Neural cell (in vitro differentiated cells): ENCODE measurements at regions not wholly inside any gene's neighbourhood (a gene's known extent, or its start where the extent isn't known, plus 50 kb on each side); places are given as distances from the start of the nearest gene placed in this dataset.

Experiments
- H2AFZ ChIP-seq: fragments of 200-600, 300-800 bp; sonication (generic), shearing (Covaris generic); 2 replicates; pipeline ENCODE4 v1.6.0; 2014; ENCODE audit warnings: low read depth, mild to moderate bottlenecking, antibody characterized with exemption, low read length, moderate library complexity
- H3F3A ChIP-seq: fragments of 200-600 bp; shearing (Covaris generic); 2 replicates; pipeline ENCODE4 v1.6.1; 2016; ENCODE audit warnings: mild to moderate bottlenecking, moderate library complexity, mixed read lengths, antibody characterized with exemption, low read length; ENCODE audit not compliant: insufficient read depth, poor library complexity, severe bottlenecking
- H3K27ac ChIP-seq: fragments of 200-600, 300-800 bp; sonication (generic), shearing (Covaris generic); 2 replicates; pipeline ENCODE4 v1.5.1; 2014; ENCODE audit warnings: mild to moderate bottlenecking, low read length, moderate library complexity
- H3K27me3 ChIP-seq: fragments of 300-800, 200-600 bp; sonication (generic), shearing (Covaris generic); 2 replicates; pipeline ENCODE4 v1.6.0; 2014; ENCODE audit warnings: mild to moderate bottlenecking, low read depth, low read length, moderate library complexity; ENCODE audit not compliant: insufficient read depth
- H3K36me3 ChIP-seq: fragments of 300-800, 200-600 bp; sonication (generic), shearing (Covaris generic); 2 replicates; pipeline ENCODE4 v1.5.1; 2014; ENCODE audit warnings: mild to moderate bottlenecking, antibody characterized with exemption, low read length, moderate library complexity; ENCODE audit not compliant: insufficient read depth
- H3K4me2 ChIP-seq: fragments of 300-800, 200-600 bp; sonication (generic), shearing (Covaris generic); 2 replicates; pipeline ENCODE4 v1.6.0; 2014; ENCODE audit warnings: mild to moderate bottlenecking, low read length
- H3K4me3 ChIP-seq: fragments of 300-800, 200-600 bp; sonication (generic), shearing (Covaris generic); 2 replicates; pipeline ENCODE4 v1.5.1; 2014; ENCODE audit warnings: mild to moderate bottlenecking, low read length, moderate library complexity
- H3K79me2 ChIP-seq: fragments of 200-600 bp; shearing (Covaris generic); replicated peaks from 2 replicates; pipeline ENCODE4 v1.6.0; 2014; ENCODE audit warnings: mild to moderate bottlenecking, low read length, moderate library complexity; ENCODE audit not compliant: insufficient read depth
- H3K9ac ChIP-seq: fragments of 300-800, 200-600 bp; sonication (generic), shearing (Covaris generic); 2 replicates; pipeline ENCODE4 v1.6.1; 2016; ENCODE audit warnings: mild to moderate bottlenecking, low read length, mixed read lengths
- H3K9me2 ChIP-seq: fragments of 200-600 bp; shearing (Covaris generic); 2 replicates; pipeline ENCODE4 v1.6.1; 2016; ENCODE audit warnings: mild to moderate bottlenecking, low read length, mixed read lengths; ENCODE audit not compliant: insufficient read depth
- H3K9me3 ChIP-seq: fragments of 200-600, 300-800 bp; sonication (generic), shearing (Covaris generic); 2 replicates; pipeline ENCODE4 v1.6.1; 2016; ENCODE audit warnings: mild to moderate bottlenecking, mixed run types, low read length, moderate library complexity, mixed read lengths
- H4K20me1 ChIP-seq: fragments of 200-600 bp; shearing (Covaris generic); 2 replicates; pipeline ENCODE4 v1.6.1; 2016; ENCODE audit warnings: mild to moderate bottlenecking, mixed run types; ENCODE audit not compliant: insufficient read depth
- CTCF ChIP-seq: fragments of 450-650 bp; IDR thresholded peaks from 2 replicates; pipeline ENCODE4 v1.5.1; 2014; ENCODE audit warnings: antibody characterized with exemption, mild to moderate bottlenecking, moderate library complexity; ENCODE audit not compliant: poor library complexity, severe bottlenecking
- EP300 ChIP-seq: fragments of 450-650 bp; conservative IDR thresholded peaks from 2 replicates; pipeline ENCODE4 v1.6.1; 2014; ENCODE audit warnings: antibody characterized with exemption, mild to moderate bottlenecking, moderate library complexity; ENCODE audit not compliant: poor library complexity, severe bottlenecking
- EZH2 ChIP-seq: fragments of 200-600, 300-800 bp; shearing (Covaris generic), sonication (generic); IDR thresholded peaks from 2 replicates; pipeline ENCODE4 v1.6.1; 2014; ENCODE audit warnings: antibody characterized with exemption, low read length, borderline replicate concordance, mild to moderate bottlenecking; ENCODE audit not compliant: insufficient read depth, poor library complexity, severe bottlenecking
- MXI1 ChIP-seq: fragments of 450-650 bp; conservative IDR thresholded peaks from 2 replicates; pipeline ENCODE4 v1.6.1; 2014; ENCODE audit warnings: antibody characterized with exemption, mild to moderate bottlenecking; ENCODE audit not compliant: poor library complexity, severe bottlenecking
- POLR2AphosphoS5 ChIP-seq: IDR thresholded peaks from 2 replicates; pipeline ENCODE4 v1.6.1; 2012
- RAD21 ChIP-seq: fragments of 450-650 bp; conservative IDR thresholded peaks from 2 replicates; pipeline ENCODE4 v1.6.1; 2014; ENCODE audit warnings: antibody characterized with exemption, mild to moderate bottlenecking, moderate library complexity
- REST ChIP-seq: IDR thresholded peaks from 2 replicates; pipeline ENCODE4 v1.6.1; 2012; ENCODE audit warnings: borderline replicate concordance
- SMC3 ChIP-seq: fragments of 450-650 bp; conservative IDR thresholded peaks from 2 replicates; pipeline ENCODE4 v1.6.1; 2014; ENCODE audit warnings: antibody characterized with exemption, mild to moderate bottlenecking, moderate library complexity; ENCODE audit not compliant: poor library complexity
- TAF1 ChIP-seq: IDR thresholded peaks from 2 replicates; pipeline ENCODE4 v1.6.1; 2012; ENCODE audit warnings: low read depth

DNA sequence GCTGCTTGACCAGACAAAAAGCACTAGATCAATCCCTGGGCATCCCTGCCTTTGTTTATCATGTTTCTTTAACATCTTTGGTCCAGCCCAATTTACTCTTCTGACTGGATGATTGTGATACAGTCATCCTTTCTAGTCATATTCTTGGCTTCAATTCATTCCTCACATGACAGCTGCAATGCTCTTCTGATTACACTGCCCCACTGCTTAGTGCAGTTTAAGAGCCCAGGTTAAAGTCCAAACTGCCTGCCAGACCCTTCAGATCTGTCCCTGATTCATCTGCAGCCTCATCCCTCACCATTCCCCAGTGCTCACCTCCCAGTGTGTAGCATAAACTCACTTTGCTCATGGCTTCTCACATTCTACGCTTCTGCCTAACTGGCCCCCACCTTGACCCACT lies 383.8 kb downstream of the TNS3 start:
- no peaks in the 10 kb centered on the region for H3K27me3 ChIP-seq
- no peaks in the 10 kb centered on the region for H3K9me2 ChIP-seq
- H3K79me2 ChIP-seq: no peaks in the 10 kb centered on the region
- TF ChIP-seq POLR2AphosphoS5 (no peak), MXI1 (no peak), EP300 (no peak), RAD21 (no peak), REST (no peak), EZH2 (no peak), CTCF (no peak), SMC3 (no peak), TAF1 (no peak)
- no peak overlapping the region for H3K4me3 ChIP-seq
- H3K36me3 ChIP-seq: no peaks in the 10 kb centered on the region
- no peak overlapping the region for H3K4me2 ChIP-seq
- H3K27ac ChIP-seq: no peak overlapping the region
- no peaks in the 10 kb centered on the region for H4K20me1 ChIP-seq
- H3K9me3 ChIP-seq: no peaks in the 10 kb centered on the region
- H3K9ac ChIP-seq: no peak overlapping the region
- no peak overlapping the region for H2AFZ ChIP-seq
- no peaks in the 10 kb centered on the region for H3F3A ChIP-seq

- no peak overlapping the region for H3K27ac ChIP-seq
- H3K4me2 ChIP-seq: no peak overlapping the region
- H3K27me3 ChIP-seq: no peaks in the 10 kb centered on the region
- TF ChIP-seq TAF1 (no peak), REST (no peak), RAD21 (no peak), POLR2AphosphoS5 (no peak), SMC3 (no peak), CTCF (no peak), EP300 (no peak), EZH2 (no peak)
- H2AFZ ChIP-seq: no peak overlapping the region
- no peak overlapping the region for H3K9ac ChIP-seq
- no peaks in the 10 kb centered on the region for H4K20me1 ChIP-seq
- no peaks in the 10 kb centered on the region for H3K9me3 ChIP-seq
- no peak overlapping the region for H3K4me3 ChIP-seq
- no peaks in the 10 kb centered on the region for H3K36me3 ChIP-seq
- H3K79me2 ChIP-seq: no peaks in the 10 kb centered on the region
- no peaks in the 10 kb centered on the region for H3F3A ChIP-seq
- H3K9me2 ChIP-seq: no peaks in the 10 kb centered on the region
These were observed 384.4 kb downstream of the TNS3 start for GRCh38 chr7:47197486-47197885.
